Testis (tissue), 2 donors: ENCODE measurements at regions not wholly inside any gene's neighbourhood (a gene's known extent, or its start where the extent isn't known, plus 50 kb on each side); places are given as distances from the start of the nearest gene placed in this dataset.

Source experiments
- DNase-seq: peaks from one replicate; pipeline ENCODE4 v3.0.0-alpha.2; 2019
- H3K27ac ChIP-seq, 2 donors: fragments of 200-600 bp; sonication (generic); one replicate each; pipeline ENCODE4 v1.5.1; 2019
- H3K27me3 ChIP-seq: fragments of 200-600 bp; sonication (generic); one replicate; pipeline ENCODE4 v1.5.1; 2019
- H3K36me3 ChIP-seq: fragments of 200-600 bp; sonication (generic); one replicate; pipeline ENCODE4 v1.5.1; 2017; ENCODE audit warnings: low read depth; ENCODE audit errors: missing control alignments
- H3K4me1 ChIP-seq: fragments of 200-600 bp; sonication (generic); one replicate; pipeline ENCODE4 v1.5.1; 2019
- H3K4me3 ChIP-seq, 2 donors: fragments of 200-600 bp; sonication (generic); one replicate each; pipeline ENCODE4 v1.5.1; 2017 to 2019
- H3K9me3 ChIP-seq: fragments of 200-600 bp; sonication (generic); one replicate; pipeline ENCODE4 v1.5.1; 2017
- POLR2A ChIP-seq: fragments of 450-650 bp; IDR thresholded peaks from one replicate; pipeline ENCODE4 v1.6.1; 2017; ENCODE audit warnings: antibody characterized with exemption, mild to moderate bottlenecking, moderate library complexity
- WGBS, 2 donors: methylation state at CpG; one replicate each; pipeline ENCODE4 v1.1.5; 2018; 5-methylcytosine and 5-hydroxymethylcytosine counted together
- intact Hi-C: fragments of 100-400 bp; cut with DNase I; formaldehyde crosslinking; loops from one replicate; pipeline ENCODE4 v1.15.1; 2023; ENCODE audit warnings: low total_unique reads
- TF ChIP-seq, protein P1 (sequence below), 3 experiments: fragments of 450-650 bp in 2 of 3; fragments of 200-600 bp in 1 of 3; sonication (generic) in 1 of 3; IDR thresholded peaks; one replicate each; pipeline ENCODE4 v1.5.1; 2016 to 2019; ENCODE audit warnings: antibody characterized with exemption in 3 of 3, mild to moderate bottlenecking in 2 of 3, moderate library complexity in 1 of 3

DNA sequence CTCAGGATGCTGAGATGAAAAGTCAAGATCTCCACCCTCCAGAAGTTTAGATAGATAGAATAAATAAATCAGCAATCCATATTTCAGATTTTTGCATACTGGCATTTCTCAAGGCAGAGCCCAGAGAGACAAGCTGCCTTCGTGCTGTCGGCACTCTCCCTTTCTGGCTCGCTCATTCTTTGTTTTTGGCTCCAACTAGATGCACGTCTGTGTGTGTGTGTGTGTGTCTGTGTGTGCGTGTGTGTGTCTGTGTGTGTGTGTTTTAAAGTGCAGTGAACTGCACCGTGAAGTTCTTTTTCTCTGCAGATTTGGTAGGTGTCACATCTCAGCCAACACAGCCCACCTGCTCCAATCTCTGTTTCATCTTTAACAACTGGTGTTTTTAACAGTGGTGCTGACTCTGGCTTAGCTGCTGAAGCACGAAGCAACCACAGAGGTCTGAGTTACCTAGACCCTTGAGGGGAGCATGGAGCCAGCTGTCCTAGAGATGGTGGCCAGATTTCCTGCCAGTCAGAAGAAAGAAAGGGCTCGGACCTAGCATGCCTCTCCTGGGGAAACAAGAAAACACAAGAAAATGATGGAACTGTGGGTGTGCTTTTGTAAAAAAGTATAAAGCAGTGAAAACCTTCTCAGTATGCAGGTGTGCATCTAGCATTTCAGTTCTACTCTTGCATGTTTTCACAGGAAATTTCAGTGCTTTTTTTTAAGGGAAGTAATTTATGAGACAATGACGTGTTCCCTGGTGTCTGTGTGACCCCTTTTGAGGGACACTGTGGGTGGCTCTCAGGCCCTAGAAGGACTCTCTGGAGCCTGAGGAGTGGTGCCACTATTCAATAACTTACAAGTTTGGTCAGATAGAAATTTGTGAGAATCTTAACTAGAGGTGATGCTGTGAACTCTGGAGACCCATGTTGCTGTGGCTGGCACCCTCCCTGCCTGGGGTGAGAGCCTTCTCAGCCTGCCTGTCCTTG lies 364.3 kb downstream of the RNF144A start:
- intact Hi-C loops = no loop called here

DNA sequence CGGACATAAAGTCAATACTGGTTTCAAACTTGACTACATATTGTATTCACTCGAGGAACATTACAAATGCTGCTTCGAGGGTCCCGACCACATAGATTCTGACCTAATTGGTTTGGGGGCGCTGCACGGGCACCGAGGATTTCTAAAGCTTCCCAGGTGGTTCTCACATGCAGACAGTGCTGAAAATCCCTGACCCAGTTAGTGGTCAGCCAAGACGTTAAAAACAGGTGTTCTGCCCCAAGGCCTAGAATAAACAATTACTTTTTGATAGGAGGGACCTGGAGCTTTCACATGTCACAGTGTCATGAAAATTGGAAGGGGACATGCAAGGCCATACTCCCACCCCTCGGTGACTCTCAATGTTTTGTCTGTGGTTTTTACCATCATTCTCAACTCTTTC lies 368.9 kb downstream of the RNF144A start:
- intact Hi-C loops = no loop called here
- WGBS, 2 donors = 93 to 95% methylated on average over 9 of the region's 9 CpGs
- Histone ChIP-seq H3K27me3 (no peaks in the 10 kb centered on the region), H3K27ac (no peak overlapping the region), H3K9me3 (no peaks in the 10 kb centered on the region), H3K4me1 (no peaks in the 10 kb centered on the region), H3K36me3 (no peaks in the 10 kb centered on the region), H3K4me3 (no peak overlapping the region)
- no peak for TF ChIP-seq POLR2A
- TF ChIP-seq, protein P1, sequence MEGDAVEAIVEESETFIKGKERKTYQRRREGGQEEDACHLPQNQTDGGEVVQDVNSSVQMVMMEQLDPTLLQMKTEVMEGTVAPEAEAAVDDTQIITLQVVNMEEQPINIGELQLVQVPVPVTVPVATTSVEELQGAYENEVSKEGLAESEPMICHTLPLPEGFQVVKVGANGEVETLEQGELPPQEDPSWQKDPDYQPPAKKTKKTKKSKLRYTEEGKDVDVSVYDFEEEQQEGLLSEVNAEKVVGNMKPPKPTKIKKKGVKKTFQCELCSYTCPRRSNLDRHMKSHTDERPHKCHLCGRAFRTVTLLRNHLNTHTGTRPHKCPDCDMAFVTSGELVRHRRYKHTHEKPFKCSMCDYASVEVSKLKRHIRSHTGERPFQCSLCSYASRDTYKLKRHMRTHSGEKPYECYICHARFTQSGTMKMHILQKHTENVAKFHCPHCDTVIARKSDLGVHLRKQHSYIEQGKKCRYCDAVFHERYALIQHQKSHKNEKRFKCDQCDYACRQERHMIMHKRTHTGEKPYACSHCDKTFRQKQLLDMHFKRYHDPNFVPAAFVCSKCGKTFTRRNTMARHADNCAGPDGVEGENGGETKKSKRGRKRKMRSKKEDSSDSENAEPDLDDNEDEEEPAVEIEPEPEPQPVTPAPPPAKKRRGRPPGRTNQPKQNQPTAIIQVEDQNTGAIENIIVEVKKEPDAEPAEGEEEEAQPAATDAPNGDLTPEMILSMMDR (IDR thresholded peaks at IDR 0.05) = no peak
- no peak for DNase-seq

More for the DNA sequence above, 364.3 kb downstream of the RNF144A start:
- TF ChIP-seq, protein P1 (IDR thresholded peaks at IDR 0.05) = no peak
- TF ChIP-seq POLR2A = no peak
- H3K27ac ChIP-seq = no peak overlapping the region
- no peak overlapping the region for H3K4me3 ChIP-seq
- no peaks in the 10 kb centered on the region for H3K27me3 ChIP-seq
- WGBS, 2 donors = 46 to 64% methylated on average over 9 of the region's 9 CpGs
- no peaks in the 10 kb centered on the region for H3K4me1 ChIP-seq
- H3K9me3 ChIP-seq = no peaks in the 10 kb centered on the region
- H3K36me3 ChIP-seq = no peaks in the 10 kb centered on the region
- DNase-seq = no peak

GRCh38 chr2:7288484-7288883 lies 371.3 kb downstream of the RNF144A start:
- intact Hi-C loops = no loop called here
- WGBS, 2 donors = 93 to 96% methylated on average over 4 of the region's 4 CpGs
- H3K27ac ChIP-seq = no peak overlapping the region

DNA sequence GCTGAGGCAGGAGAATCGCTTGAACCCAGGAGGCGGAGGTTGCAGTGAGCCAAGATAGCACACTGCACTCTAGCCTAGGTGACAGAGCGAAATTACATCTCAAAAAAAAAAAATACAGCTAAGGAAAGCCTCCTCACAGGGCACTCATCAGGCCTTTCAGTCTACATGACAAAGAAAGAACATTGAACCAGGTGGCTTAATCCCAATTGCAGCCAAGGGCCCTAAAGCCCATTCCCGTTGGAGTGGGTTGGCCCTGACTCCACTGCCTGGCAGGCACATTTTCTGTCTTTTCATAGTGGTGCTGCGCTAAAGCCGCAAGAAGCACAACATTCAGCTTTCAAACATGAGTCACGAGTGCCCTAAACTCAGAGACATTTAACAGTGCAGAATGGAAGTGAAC lies 372.5 kb downstream of the RNF144A start:
- WGBS, 2 donors = 90 to 94% methylated on average over 7 of the region's 7 CpGs
- Histone ChIP-seq H3K4me1 (no peaks in the 10 kb centered on the region), H3K4me3 (no peak overlapping the region), H3K27me3 (no peaks in the 10 kb centered on the region), H3K27ac (no peak overlapping the region), H3K36me3 (no peaks in the 10 kb centered on the region), H3K9me3 (no peaks in the 10 kb centered on the region)
- no peak for DNase-seq
- intact Hi-C loops = no loop called here
- TF ChIP-seq, protein P1 (IDR thresholded peaks at IDR 0.05) = no peak
- no peak for TF ChIP-seq POLR2A

More at GRCh38 chr2:7288484-7288883, 371.3 kb downstream of the RNF144A start:
- no peak for TF ChIP-seq POLR2A
- no peak overlapping the region for H3K4me3 ChIP-seq
- H3K9me3 ChIP-seq = no peaks in the 10 kb centered on the region
- H3K27me3 ChIP-seq = no peaks in the 10 kb centered on the region
- no peak for DNase-seq
- H3K36me3 ChIP-seq = no peaks in the 10 kb centered on the region
- no peaks in the 10 kb centered on the region for H3K4me1 ChIP-seq

DNA sequence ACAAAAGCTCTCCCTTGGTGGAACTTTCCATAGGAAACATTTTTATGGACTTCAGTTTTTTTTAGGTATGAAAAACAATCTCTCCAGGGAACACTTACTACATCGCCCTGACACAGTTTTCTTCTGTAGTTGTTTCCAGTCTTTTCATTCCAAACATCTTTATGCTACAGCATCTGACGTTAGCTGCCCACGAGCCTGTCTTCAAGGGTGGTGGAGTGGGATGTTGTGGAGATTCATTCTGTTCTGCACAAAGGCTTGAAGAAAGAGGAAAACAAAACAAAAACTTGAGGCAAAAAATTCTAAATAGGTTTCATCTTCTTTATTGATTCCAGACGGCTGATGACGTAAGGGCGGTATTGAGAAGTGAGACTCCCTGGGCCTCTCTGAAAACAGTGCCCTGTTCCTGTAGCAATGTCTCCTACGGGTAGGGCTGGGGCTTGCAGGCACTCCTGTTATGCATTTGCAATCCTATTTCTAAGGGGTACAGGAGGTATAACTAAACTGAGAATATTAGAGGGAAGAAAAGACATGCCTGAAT lies 375.0 kb downstream of the RNF144A start:
- no peak for TF ChIP-seq POLR2A
- TF ChIP-seq, protein P1 (IDR thresholded peaks at IDR 0.05) = no peak
- WGBS, 2 donors = 78 to 79% methylated on average over 7 of the region's 7 CpGs
- no peak for DNase-seq
- intact Hi-C loops = no loop called here
- Histone ChIP-seq H3K27me3 (no peaks in the 10 kb centered on the region), H3K27ac (no peak overlapping the region), H3K4me3 (no peak overlapping the region), H3K36me3 (no peaks in the 10 kb centered on the region), H3K9me3 (no peaks in the 10 kb centered on the region), H3K4me1 (no peaks in the 10 kb centered on the region)
